Esophagus muscularis mucosa (tissue), 4 donors: ENCODE measurements at regions not wholly inside any gene's neighbourhood (a gene's known extent, or its start where the extent isn't known, plus 50 kb on each side); places are given as distances from the start of the nearest gene placed in this dataset.

Source experiments
- DNase-seq: peaks from one replicate; pipeline ENCODE4 v3.0.0-alpha.2; 2017; ENCODE audit errors: extremely low spot score
- H3K27ac ChIP-seq, 4 donors: fragments of 200-600 bp; sonication (generic); replicated peaks in 1 of 4; 1 replicate in 3 of 4; 2 replicates in 1 of 4; pipeline ENCODE4 v1.5.1; 2016 to 2019; ENCODE audit warnings: mild to moderate bottlenecking in 1 of 4
- H3K27me3 ChIP-seq, 4 donors: fragments of 200-600 bp; sonication (generic); one replicate each; pipeline versions ENCODE4 v1.5.1 to v1.6.0; 2016 to 2019
- H3K36me3 ChIP-seq, 4 donors: fragments of 200-600 bp; sonication (generic); one replicate each; pipeline ENCODE4 v1.5.1; 2016 to 2019
- H3K4me1 ChIP-seq, 4 donors: fragments of 200-600 bp; sonication (generic); one replicate each; pipeline ENCODE4 v1.5.1; 2016 to 2019
- H3K4me3 ChIP-seq, 4 donors: fragments of 200-600 bp; sonication (generic); 1 replicate in 2 of 4; 2 replicates in 2 of 4; pipeline ENCODE4 v1.5.1; 2016 to 2019; ENCODE audit warnings: mild to moderate bottlenecking in 4 of 4, moderate library complexity in 1 of 4
- H3K9me3 ChIP-seq, 4 donors: fragments of 200-600 bp; sonication (generic); 1 replicate in 3 of 4; 2 replicates in 1 of 4; pipeline ENCODE4 v1.5.1; 2016 to 2019
- CTCF ChIP-seq, 3 experiments: fragments of 200-600 bp in 2 of 3; fragments of 450-650 bp in 1 of 3; sonication (generic) in 2 of 3; IDR thresholded peaks; one replicate each; pipeline ENCODE4 v1.5.1; 2017 to 2019; ENCODE audit warnings: antibody characterized with exemption in 3 of 3, mild to moderate bottlenecking in 2 of 3, moderate library complexity in 1 of 3
- EP300 ChIP-seq: sonication (generic); formaldehyde crosslinking; IDR thresholded peaks from one replicate; pipeline ENCODE4 v1.6.1; 2017; ENCODE audit warnings: antibody characterized with exemption
- POLR2A ChIP-seq: fragments of 450-650 bp; IDR thresholded peaks from one replicate; pipeline ENCODE4 v1.6.1; 2017; ENCODE audit warnings: antibody characterized with exemption, moderate library complexity, mild to moderate bottlenecking, low read depth
- POLR2AphosphoS5 ChIP-seq, 2 donors: sonication (generic); formaldehyde crosslinking; IDR thresholded peaks; one replicate each; pipeline ENCODE4 v1.6.1; 2017; ENCODE audit warnings: antibody characterized with exemption in 2 of 2
- WGBS: methylation state at CpG from one replicate; pipeline ENCODE4 v1.1.5; 2018; 5-methylcytosine and 5-hydroxymethylcytosine counted together
- intact Hi-C: fragments of 100-400 bp; cut with DNase I; formaldehyde crosslinking; loops from one replicate; pipeline ENCODE4 v1.15.1; 2023

GRCh38 chr5:122638581-122638980 is 136.3 kb upstream of the SNX2 start:
- TF ChIP-seq POLR2AphosphoS5 (IDR thresholded peaks at IDR 0.05), result no peak
- TF ChIP-seq CTCF (IDR thresholded peaks at IDR 0.05), result no peak
- no peak for TF ChIP-seq POLR2A
- no peak for TF ChIP-seq EP300
- 92% methylated on average over 1 of the region's 1 CpG for WGBS
- H3K9me3 ChIP-seq, result peaks cover 0 to 6% (median 0%) of the 10 kb centered on the region in 4 donors
- H3K4me3 ChIP-seq, result no peak overlapping the region
- no peaks in the 10 kb centered on the region for H3K27me3 ChIP-seq
- no peak overlapping the region for H3K27ac ChIP-seq
- DNase-seq, result no peak
- H3K36me3 ChIP-seq, result no peaks in the 10 kb centered on the region
- intact Hi-C loops, result no loop called here
- H3K4me1 ChIP-seq, result no peaks in the 10 kb centered on the region

GRCh38 chr5:122639033-122639432 is 135.8 kb upstream of the SNX2 start:
- no peaks in the 10 kb centered on the region for H3K27me3 ChIP-seq
- TF ChIP-seq EP300 (no peak), POLR2AphosphoS5 (IDR thresholded peaks at IDR 0.05) (no peak), POLR2A (no peak)
- DNase-seq, result no peak
- no peaks in the 10 kb centered on the region for H3K36me3 ChIP-seq
- peaks cover 0 to 6% (median 0%) of the 10 kb centered on the region in 4 donors for H3K9me3 ChIP-seq
- no peaks in the 10 kb centered on the region for H3K4me1 ChIP-seq
- no peak overlapping the region for H3K27ac ChIP-seq
- intact Hi-C loops, result no loop called here
- H3K4me3 ChIP-seq, result no peak overlapping the region
- 86% methylated on average over 6 of the region's 6 CpGs for WGBS

GRCh38 chr5:122639864-122640263 is 135.0 kb upstream of the SNX2 start:
- DNase-seq, result no peak
- H3K4me1 ChIP-seq, result no peaks in the 10 kb centered on the region
- H3K27me3 ChIP-seq, result no peaks in the 10 kb centered on the region
- no peak for TF ChIP-seq CTCF (IDR thresholded peaks at IDR 0.05)
- no peak for TF ChIP-seq EP300
- no peak for TF ChIP-seq POLR2AphosphoS5 (IDR thresholded peaks at IDR 0.05)
- TF ChIP-seq POLR2A, result no peak
- no peak overlapping the region for H3K4me3 ChIP-seq
- H3K27ac ChIP-seq, result no peak overlapping the region
- WGBS, result 79% methylated on average over 2 of the region's 2 CpGs
- intact Hi-C loops, result no loop called here
- H3K9me3 ChIP-seq, result peaks cover 0 to 6% (median 0%) of the 10 kb centered on the region in 4 donors
- no peaks in the 10 kb centered on the region for H3K36me3 ChIP-seq

- Histone ChIP-seq H3K36me3 (no peaks in the 10 kb centered on the region), H3K27me3 (no peaks in the 10 kb centered on the region), H3K4me3 (no peak overlapping the region), H3K27ac (no peak overlapping the region), H3K9me3 (no peaks in the 10 kb centered on the region), H3K4me1 (no peaks in the 10 kb centered on the region)
- 67% methylated on average over 3 of the region's 3 CpGs for WGBS
- TF ChIP-seq EP300 (no peak), CTCF (IDR thresholded peaks at IDR 0.05) (no peak), POLR2AphosphoS5 (IDR thresholded peaks at IDR 0.05) (no peak), POLR2A (no peak)
- intact Hi-C loops, result no loop called here
- no peak for DNase-seq
Measured at GRCh38 chr5:122649080-122649479, 125.8 kb upstream of the SNX2 start.

GRCh38 chr5:122653087-122654017 is 121.5 kb upstream of the SNX2 start:
- Histone ChIP-seq H3K27ac (no peak overlapping the region), H3K36me3 (no peaks in the 10 kb centered on the region), H3K4me3 (no peak overlapping the region), H3K27me3 (no peaks in the 10 kb centered on the region), H3K9me3 (no peaks in the 10 kb centered on the region), H3K4me1 (peaks cover 0 to 8% (median 0%) of the 10 kb centered on the region in 4 donors)
- 73% methylated on average over 3 of the region's 3 CpGs for WGBS
- DNase-seq, result no peak
- intact Hi-C loops, result no loop called here
- no peak for TF ChIP-seq CTCF (IDR thresholded peaks at IDR 0.05)
- TF ChIP-seq POLR2A, result no peak
- TF ChIP-seq POLR2AphosphoS5 (IDR thresholded peaks at IDR 0.05), result no peak
